ENCODE measurements at regions not wholly inside any gene's neighbourhood (a gene's known extent, or its start where the extent isn't known, plus 50 kb on each side); places are given as distances from the start of the nearest gene placed in this dataset.

GRCh38 chr12:42815068-42815467 lies 225.5 kb upstream of the PRICKLE1 start:
- no peak for TF ChIP-seq EZH2phosphoT487 (IDR thresholded peaks at IDR 0.05; ENCODE audit: borderline replicate concordance)
- TF ChIP-seq, protein P1, sequence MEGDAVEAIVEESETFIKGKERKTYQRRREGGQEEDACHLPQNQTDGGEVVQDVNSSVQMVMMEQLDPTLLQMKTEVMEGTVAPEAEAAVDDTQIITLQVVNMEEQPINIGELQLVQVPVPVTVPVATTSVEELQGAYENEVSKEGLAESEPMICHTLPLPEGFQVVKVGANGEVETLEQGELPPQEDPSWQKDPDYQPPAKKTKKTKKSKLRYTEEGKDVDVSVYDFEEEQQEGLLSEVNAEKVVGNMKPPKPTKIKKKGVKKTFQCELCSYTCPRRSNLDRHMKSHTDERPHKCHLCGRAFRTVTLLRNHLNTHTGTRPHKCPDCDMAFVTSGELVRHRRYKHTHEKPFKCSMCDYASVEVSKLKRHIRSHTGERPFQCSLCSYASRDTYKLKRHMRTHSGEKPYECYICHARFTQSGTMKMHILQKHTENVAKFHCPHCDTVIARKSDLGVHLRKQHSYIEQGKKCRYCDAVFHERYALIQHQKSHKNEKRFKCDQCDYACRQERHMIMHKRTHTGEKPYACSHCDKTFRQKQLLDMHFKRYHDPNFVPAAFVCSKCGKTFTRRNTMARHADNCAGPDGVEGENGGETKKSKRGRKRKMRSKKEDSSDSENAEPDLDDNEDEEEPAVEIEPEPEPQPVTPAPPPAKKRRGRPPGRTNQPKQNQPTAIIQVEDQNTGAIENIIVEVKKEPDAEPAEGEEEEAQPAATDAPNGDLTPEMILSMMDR (conservative IDR thresholded peaks at IDR 0.05; ENCODE audit: low read length), result no peak
